NCI-H2081 treated with DMSO at 0.1 percent for 48 hours (cell line): ENCODE measurements at regions not wholly inside any gene's neighbourhood (a gene's known extent, or its start where the extent isn't known, plus 50 kb on each side); places are given as distances from the start of the nearest gene placed in this dataset.
"Not testable (repeated sequence)": the region's sequence is repeated elsewhere in the genome, so short reads cannot be mapped to it uniquely, and the experiment has no call there.

ENCODE experiments used
- DNase-seq: peaks from one replicate; lab custom pipeline; 2025; lab: John Stamatoyannopoulos, UW

DNA sequence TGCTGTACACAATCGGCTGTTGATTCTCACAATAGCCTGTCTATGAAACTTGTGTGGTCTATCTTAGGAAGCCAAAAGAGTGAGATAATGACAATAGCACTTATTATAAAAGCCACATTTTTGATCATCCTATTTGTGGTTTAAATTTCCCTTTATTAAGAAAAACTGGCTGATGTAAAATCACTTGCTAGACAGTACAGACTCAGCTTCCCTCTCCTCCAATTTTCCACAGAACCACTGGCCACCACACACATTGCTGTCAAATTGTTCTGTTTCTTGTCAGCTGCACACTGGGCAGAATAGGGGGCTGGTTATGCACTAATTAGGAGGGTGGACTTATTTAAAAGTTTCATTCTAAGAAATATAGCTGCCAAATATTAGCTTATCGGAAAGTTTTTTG, 425.9 kb downstream of the EPHA3 start:
- DNase-seq, result no peak

DNA sequence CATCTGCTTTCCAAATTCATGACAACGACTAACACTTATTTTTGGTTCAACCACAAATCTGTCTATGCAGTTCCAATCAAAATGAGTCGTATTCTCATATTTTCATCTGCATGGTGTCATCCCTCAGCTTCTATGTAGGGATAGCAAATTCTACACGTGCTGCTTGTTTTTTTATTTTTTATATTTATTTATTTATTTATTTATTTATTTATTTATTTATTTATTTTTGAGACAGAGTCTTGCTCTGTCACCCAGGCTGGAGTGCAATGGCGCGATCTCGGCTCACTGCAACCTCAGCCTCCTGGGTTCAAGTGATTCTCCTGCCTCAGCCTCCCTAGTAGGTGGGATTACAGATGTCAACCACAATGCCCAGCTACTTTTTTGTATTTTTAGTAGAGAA, 447.2 kb downstream of the EPHA3 start:
- not testable (repeated sequence) for DNase-seq

DNA sequence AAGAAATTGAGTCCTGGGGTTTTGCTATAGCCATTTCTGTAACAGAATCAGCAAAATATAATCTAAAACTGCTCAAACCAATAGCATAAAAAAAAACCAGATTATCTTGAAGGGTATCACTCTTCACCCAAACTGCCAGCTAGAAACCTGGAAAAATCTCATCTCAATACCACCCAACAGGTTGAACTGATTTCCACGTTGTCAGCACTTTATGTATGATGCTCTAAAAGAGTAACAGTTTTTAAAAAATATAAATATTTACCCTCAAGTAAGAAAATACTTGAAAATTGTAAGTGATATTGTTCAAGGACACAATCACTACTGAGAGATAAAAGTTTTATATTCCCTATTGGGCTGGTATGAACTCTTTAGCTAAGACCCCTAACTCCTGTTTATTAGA, 451.3 kb downstream of the EPHA3 start:
- DNase-seq, result no peak

DNA sequence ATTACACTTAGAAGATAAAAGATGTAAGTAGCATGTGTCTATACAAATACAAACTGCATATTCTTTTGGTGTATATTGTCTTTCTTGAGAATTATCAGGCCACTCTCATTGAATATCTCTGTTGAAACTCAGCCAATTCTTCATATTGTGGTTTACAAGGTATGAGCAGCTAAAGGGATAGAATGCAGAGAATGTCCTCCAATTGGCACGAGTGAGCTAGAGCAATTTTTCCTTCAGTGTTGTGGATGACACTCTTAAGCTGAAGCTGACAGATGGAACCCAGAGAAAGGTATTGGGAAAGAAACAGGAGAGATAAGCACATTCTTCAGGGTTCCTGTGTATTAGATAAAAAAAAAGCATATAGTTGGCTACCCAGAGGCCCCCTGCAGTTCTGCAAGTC, 453.1 kb downstream of the EPHA3 start:
- no peak for DNase-seq

DNA sequence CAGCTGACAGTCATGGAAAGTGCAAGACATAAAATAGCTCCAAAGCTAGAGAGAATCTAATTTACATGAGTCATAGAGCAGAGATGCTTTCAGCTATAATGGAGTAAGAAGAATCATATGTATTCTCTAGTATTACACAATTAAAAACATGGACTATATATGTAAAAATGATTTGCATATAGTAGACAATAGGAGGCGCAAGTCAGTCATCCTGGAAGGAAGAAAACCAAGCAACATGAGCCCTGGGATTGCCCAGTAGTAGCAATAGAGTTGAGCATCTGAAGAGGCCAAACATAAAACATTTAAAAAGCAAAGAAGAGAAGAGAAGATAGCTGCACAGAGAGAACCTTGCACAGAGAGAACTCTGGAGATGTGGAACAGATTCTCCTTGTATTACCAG, 455.0 kb downstream of the EPHA3 start:
- no peak for DNase-seq

DNA sequence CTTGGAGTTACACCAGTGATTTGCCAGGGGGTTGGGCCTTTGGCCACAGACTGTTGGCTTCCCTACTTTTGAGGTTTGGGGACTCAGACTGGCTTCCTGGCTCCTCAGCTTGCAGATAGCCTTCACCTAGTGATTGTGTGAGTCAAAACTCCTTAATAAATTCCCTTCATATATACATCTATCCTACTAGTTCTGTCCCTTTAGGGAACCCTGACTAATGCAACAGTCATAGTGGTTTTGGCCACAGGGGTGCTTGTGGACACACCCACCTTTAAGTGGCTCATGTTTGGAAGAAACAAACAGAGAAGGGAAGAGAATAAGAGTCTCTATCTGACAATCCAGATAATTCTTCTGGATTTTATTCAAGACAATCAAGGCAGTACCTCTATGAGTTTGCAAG, 457.7 kb downstream of the EPHA3 start:
- no peak for DNase-seq

DNA sequence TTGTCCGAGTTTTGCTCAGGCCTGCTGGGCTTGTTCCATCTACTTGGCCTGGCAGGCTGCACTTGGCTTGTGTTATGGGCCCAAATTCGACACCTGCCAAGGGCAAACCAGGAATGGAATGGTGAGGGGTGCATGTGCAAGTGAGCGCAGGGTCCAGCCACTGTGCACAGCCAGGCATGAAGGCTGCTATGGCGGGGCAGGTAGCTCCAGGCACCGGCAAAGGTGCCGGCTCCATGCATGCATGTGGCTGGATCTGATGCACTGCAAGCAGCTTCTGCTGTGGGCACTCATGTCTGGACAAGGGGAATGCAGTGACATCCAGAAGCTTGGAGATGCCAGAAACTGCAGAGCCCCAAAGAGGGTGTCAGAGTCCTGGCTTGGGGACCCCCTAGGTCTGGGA, 463.0 kb downstream of the EPHA3 start:
- DNase-seq, result no peak

- no peak for DNase-seq
Measured at GRCh38 chr3:89571298-89571697, 463.9 kb downstream of the EPHA3 start.

- DNase-seq, result no peak
Measured at GRCh38 chr3:89571707-89572106, 464.3 kb downstream of the EPHA3 start.

DNA sequence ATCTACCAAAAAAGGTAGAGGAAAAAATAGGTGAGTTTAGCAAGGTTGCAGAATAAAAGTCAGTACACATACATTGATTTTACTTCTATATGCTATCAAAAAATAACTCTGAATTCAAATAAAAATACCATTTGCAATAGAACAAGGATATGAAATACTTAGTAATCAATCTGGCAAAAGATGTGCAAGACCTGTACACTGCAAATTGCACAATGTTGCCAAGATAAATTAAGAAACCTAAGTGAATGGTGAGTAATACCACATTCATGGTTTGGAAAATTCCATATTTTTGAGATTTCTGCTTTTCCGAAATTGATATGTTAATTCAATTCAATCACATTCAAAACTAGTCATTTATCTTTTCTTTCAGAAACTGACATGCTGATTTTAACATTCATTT, 464.8 kb downstream of the EPHA3 start:
- DNase-seq, result no peak

DNA sequence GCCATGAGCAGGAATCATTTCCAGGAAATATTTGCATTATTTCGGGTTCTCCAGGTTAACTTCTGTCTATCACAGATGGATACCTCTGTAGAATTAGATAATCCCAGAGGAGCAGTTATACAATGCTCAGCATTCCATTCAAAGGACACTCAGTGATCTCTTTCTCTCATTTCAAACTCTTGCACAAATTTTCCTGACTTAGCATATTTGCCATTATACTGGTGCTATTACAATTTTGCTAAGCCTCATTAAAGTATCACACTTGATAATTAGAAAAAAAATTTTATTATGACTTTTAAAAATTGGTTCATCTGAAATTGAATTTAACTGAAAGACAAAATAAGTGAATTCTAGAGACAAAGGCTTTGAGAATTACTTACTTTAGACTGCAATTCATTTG, 469.0 kb downstream of the EPHA3 start:
- DNase-seq, result no peak

DNA sequence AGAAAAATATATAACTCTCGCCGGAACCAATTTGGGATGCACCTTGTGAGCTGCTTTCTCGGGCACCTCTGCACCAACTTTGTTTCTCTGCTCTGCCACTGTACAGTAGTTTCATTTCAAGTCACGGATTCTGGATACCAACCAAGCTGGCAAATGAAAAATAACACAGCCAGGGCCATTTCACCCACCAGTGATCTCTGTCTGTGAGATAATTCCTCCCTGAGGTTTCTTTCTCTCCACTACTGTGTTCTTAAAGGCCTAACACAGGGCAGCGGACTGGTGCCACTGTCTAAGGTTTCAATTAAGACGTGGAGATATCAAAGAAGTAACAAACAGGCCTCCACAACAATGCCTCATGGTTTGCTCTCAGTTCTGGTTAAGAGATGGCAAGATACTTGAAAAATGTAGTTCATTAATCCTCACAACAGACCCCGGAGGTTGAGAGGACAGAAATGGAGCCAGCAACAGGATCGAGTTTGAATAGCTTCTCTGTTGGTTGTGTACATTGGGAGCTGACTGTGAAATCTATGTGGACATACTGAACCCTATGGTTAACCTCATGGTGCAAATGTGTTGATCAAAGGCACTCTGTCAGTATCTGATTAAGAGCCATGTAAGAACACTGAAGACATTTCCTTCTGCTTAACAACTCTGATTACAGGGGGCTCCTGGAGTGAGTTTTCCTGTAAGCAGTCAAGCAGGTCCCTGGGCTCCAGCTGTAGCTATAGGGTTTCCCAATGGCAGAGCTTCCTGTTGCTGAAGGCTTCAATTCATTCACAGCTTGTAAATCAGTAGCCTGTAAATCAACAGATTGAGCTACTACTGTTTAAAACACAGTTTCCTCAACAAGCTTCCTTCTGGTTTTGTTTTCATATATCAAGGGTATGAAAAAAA, 470.5 kb downstream of the EPHA3 start:
- DNase-seq, result no peak

DNA sequence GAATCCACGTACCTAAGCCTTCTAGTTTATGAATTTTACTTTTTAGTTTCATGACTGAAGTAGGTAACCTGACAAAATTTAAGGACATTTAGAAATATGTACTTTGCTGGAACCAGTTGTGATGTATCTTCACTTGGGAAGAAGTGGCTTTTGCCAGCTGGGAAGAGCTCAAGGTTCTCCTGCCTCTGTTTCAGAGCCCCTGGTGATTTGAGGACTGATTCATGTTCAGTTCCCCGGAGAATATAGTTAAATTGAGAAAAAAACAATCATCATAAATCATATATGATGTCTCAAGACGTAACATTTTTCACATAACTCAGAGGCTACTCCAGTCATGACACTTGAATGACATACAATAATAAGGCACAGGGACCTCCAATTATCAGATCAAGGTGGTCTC, 473.4 kb downstream of the EPHA3 start:
- DNase-seq, result no peak

DNA sequence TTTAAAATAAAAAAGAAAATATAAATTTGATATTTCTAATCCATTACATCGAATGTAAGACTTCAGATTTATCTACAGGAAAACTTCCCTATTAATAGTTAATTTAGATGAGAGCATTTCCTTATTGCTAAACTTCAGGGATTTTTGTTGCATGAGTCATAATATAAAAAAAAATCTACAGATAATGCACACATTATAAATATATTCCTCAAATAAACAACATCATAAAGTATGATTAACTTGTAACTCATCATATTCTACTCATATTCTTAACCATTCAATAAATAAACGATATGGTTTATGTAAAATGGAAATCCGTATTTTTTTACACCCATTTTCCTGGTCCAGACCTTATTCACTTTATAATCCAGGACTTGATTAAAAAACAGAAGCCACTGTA, 477.0 kb downstream of the EPHA3 start:
- DNase-seq, result no peak

- DNase-seq, result no peak
Measured at GRCh38 chr3:89586256-89586655, 478.8 kb downstream of the EPHA3 start.

DNA sequence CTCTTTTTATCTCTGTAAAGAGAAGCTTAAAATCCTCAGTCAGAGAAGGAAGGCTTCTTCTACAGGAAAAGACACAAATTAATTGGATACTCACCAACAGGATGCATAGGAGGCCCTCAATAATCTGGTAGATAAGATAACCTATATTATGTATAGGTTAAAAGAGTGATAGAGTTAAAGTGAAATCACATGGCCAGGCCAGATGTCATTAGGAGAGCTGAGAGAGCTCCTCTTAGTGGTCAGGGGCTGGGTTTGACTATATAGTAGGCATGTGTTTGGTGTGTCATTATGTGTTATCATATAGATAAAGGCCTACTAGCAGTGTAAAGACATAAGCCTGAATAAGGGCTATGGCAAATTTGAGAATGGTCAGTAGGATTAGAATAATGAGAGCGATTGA, 479.3 kb downstream of the EPHA3 start:
- DNase-seq, result no peak

GRCh38 chr3:89606151-89606550, 498.7 kb downstream of the EPHA3 start:
- no peak for DNase-seq

DNA sequence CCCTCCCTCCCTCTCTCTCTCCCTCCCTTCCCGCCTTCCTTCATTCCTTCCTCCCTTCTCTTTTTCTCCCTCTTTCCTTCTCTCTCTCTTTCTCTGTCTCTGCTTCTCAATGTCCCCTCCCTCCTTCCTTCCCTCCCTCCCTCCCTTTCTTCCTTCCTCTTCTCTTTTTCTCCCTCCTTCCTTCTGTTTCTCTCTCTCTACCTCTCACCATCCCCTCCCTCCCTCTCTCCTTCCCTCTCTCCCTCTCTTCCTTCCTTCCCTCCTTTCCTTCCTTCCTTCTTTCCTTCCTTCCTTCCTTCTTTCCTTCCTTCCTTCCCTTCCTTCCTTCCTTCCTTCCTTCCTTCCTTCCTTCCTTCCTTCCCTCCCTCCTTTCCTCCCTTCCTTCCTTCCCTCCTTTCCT, 504.6 kb downstream of the EPHA3 start:
- DNase-seq, result no peak

DNA sequence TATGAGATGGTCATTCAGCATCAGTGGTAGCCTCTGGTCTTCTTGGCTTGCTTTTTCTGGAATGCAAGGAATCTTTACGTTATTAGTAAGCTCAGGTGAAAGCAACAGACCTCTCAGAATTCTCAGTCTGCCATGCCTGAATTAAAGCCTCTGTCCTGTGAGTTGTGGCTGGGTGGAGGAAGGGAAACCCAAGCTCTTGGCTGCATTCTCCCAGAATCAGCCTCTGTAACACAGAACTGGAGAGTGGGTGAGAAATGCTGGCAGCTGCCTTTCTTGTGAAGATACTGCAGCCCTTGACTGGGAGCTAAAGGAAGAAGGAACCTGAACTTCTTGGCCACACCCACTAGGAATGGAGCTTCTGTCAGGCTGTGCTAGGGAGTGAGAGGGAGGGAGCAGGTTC, 505.8 kb downstream of the EPHA3 start:
- DNase-seq, result no peak

- DNase-seq, result no peak
Measured at GRCh38 chr3:89617706-89618105, 510.3 kb downstream of the EPHA3 start.

GRCh38 chr3:89619263-89619662, 511.8 kb downstream of the EPHA3 start:
- DNase-seq, result no peak

DNA sequence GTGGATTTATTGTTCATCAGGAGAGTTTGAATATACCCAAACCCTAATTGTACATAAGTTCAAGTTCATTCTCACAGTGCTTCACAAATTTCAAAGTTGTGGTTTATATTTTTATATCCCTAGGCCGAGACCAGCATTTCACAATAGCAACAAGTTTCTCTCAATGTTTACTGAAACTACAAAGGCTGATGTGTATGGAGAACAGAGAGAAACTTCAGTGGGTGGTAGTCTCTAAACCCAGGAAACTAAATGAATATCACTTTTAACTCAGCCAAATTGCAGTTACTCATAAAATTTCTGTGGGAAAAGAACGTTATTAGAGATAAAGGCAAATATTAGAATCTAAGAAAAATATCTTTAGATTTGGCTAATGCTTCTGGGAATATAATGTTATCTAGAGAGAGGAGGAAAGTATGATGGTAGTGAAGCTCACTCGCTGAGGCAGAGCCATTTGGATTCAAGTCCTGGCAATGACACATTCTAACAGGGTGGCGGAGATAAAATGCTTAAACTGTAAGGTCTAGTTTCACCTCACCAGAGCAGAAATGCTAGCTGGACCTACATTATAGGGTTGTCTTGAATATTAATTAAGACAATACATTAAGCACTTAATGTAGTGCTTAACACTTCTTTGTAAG, 514.8 kb downstream of the EPHA3 start:
- no peak for DNase-seq

- no peak for DNase-seq
Measured at GRCh38 chr3:89624494-89624893, 517.1 kb downstream of the EPHA3 start.

DNA sequence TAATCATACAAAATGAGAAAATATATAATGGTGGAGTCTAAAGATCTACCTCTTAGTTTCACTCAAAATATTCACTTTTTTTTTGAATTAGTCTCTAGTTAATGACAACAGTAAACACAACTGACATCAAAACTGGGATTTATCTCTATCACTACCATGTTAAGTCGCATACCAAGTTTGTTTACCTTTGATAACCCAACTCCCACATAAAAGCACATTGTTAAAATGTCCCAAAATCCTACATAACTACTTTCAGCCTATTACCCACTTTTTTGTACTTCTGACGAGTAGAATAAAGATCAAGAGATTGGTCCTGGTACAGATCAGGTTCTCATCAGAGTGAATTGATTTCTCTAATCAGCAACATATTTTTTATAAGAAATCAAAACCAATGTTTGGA, 518.5 kb downstream of the EPHA3 start:
- DNase-seq, result no peak
